ENCODE measurements at regions not wholly inside any gene's neighbourhood (a gene's known extent, or its start where the extent isn't known, plus 50 kb on each side); places are given as distances from the start of the nearest gene placed in this dataset.

GRCh38 chr1:56370513-56370912 lies 208.8 kb downstream of the PLPP3 start:
- TF ChIP-seq CTCF (conservative IDR thresholded peaks at IDR 0.05) (no peak), EZH2 (IDR thresholded peaks at IDR 0.05; ENCODE audit: low read depth) (no peak)
